Endothelial cell of umbilical vein (primary cell): ENCODE measurements at regions not wholly inside any gene's neighbourhood (a gene's known extent, or its start where the extent isn't known, plus 50 kb on each side); places are given as distances from the start of the nearest gene placed in this dataset.

Experiments used
- BruUV-seq: library from RNA; stranded (reverse); fragments of 400-500 nt; replicated peaks from 2 replicates; lab custom pipeline; 2021; lab: Mats Ljungman, UMichigan
- CTCF ChIA-PET: fragments of 300-600, 350-600 bp; sonication (Branson Sonifier 250); formaldehyde crosslinking; loops from one replicate; lab custom pipeline; 2021; ENCODE audit warnings: antibody characterized with exemption, inconsistent platforms; lab: Charles Lee
- POLR2A ChIA-PET: fragments of 300-600, 350-600 bp; sonication (Branson Sonifier 250); formaldehyde crosslinking; loops from one replicate; lab custom pipeline; 2021; ENCODE audit warnings: antibody characterized with exemption, inconsistent platforms; lab: Charles Lee
- DNase-seq: peaks from one replicate; pipeline ENCODE4 v3.0.0-alpha.2; 2011; ENCODE audit warnings: low read depth, low spot score
- FAIRE-seq: peaks from 2 replicates; lab custom pipeline; 2011; peaks lifted over from hg19 to GRCh38; lab: Jason Lieb, UNC
- H2AFZ ChIP-seq: 2 replicates; pipeline ENCODE4 v1.6.0; 2012; ENCODE audit warnings: low read depth, low read length, control low read depth, inconsistent platforms
- H3K27ac ChIP-seq: 2 replicates; pipeline ENCODE4 v1.5.1; 2011; ENCODE audit warnings: low read depth, mild to moderate bottlenecking, control low read depth, low read length, moderate library complexity; ENCODE audit not compliant: insufficient read depth
- H3K27me3 ChIP-seq, 2 experiments: 2 replicates each; pipeline versions ENCODE4 v1.6.0 to v1.6.1; 2011; ENCODE audit warnings: low read length in 2 of 2, mixed read lengths in 1 of 2; ENCODE audit not compliant: control insufficient read depth in 2 of 2, insufficient read depth in 2 of 2
- H3K36me3 ChIP-seq, 2 experiments: 2 replicates in 1 of 2; 3 replicates in 1 of 2; pipeline ENCODE4 v1.5.1; 2011; ENCODE audit warnings: low read length in 2 of 2, mild to moderate bottlenecking in 1 of 2, moderate library complexity in 1 of 2; ENCODE audit not compliant: control insufficient read depth in 2 of 2, insufficient read depth in 2 of 2; ENCODE audit errors: extremely low read depth in 1 of 2
- H3K4me1 ChIP-seq: 3 replicates; pipeline ENCODE4 v1.5.1; 2011; ENCODE audit warnings: mild to moderate bottlenecking, low read length; ENCODE audit not compliant: control insufficient read depth, insufficient read depth; ENCODE audit errors: extremely low read depth
- H3K4me2 ChIP-seq: 2 replicates; pipeline ENCODE4 v1.6.1; 2011; ENCODE audit warnings: low read length, control low read depth, mixed read lengths; ENCODE audit not compliant: insufficient read depth
- H3K4me3 ChIP-seq, 3 experiments: fragments of 200-600 bp in 1 of 3; sonication (generic), shearing (Covaris generic) in 1 of 3; replicated peaks in 1 of 3; 2 replicates each; pipeline ENCODE4 v1.5.1; 2011 to 2016; ENCODE audit warnings: control low read depth in 3 of 3, low read length in 3 of 3, mild to moderate bottlenecking in 2 of 3, inconsistent platforms in 1 of 3, low read depth in 1 of 3, moderate library complexity in 1 of 3; ENCODE audit not compliant: insufficient read depth in 1 of 3
- H3K79me2 ChIP-seq: 2 replicates; pipeline ENCODE4 v1.6.0; 2012; ENCODE audit warnings: low read length, inconsistent platforms; ENCODE audit not compliant: control insufficient read depth, insufficient read depth
- H3K9ac ChIP-seq: replicated peaks from 2 replicates; pipeline ENCODE3; 2011; ENCODE audit warnings: low read length, control low read depth; ENCODE audit not compliant: insufficient read depth; ENCODE audit errors: extremely low read depth
- H3K9me1 ChIP-seq: replicated peaks from 3 replicates; pipeline ENCODE4 v1.6.0; 2011; ENCODE audit warnings: mild to moderate bottlenecking, low read length; ENCODE audit not compliant: control insufficient read depth, insufficient read depth; ENCODE audit errors: extremely low read depth
- H3K9me3 ChIP-seq: replicated peaks from 2 replicates; pipeline ENCODE4 v1.5.1; 2012; ENCODE audit warnings: low read length, inconsistent platforms; ENCODE audit not compliant: control insufficient read depth, insufficient read depth
- H4K20me1 ChIP-seq: replicated peaks from 2 replicates; pipeline ENCODE3; 2011; ENCODE audit warnings: mild to moderate bottlenecking, low read length; ENCODE audit not compliant: control insufficient read depth, insufficient read depth; ENCODE audit errors: extremely low read depth
- CTCF ChIP-seq, 2 donors: IDR thresholded peaks; 1 replicate in 1 of 2; 2 replicates in 1 of 2; pipeline ENCODE4 v1.5.1; 2011; ENCODE audit warnings: low read length in 2 of 2, mild to moderate bottlenecking in 2 of 2, moderate library complexity in 2 of 2, control low read depth in 1 of 2, inconsistent platforms in 1 of 2, low read depth in 1 of 2; ENCODE audit not compliant: insufficient read depth in 1 of 2; ENCODE audit errors: extremely low read depth in 1 of 2
- EZH2 ChIP-seq: IDR thresholded peaks from 2 replicates; pipeline ENCODE4 v1.6.1; 2012; ENCODE audit warnings: borderline replicate concordance, low read depth, mild to moderate bottlenecking, moderate library complexity, low read length, inconsistent platforms; ENCODE audit not compliant: severe bottlenecking
- FOS ChIP-seq: IDR thresholded peaks from 2 replicates; pipeline ENCODE4 v1.6.1; 2011; ENCODE audit warnings: mild to moderate bottlenecking, low read length, moderate library complexity, borderline replicate concordance; ENCODE audit not compliant: insufficient read depth
- GATA2 ChIP-seq: IDR thresholded peaks from 2 replicates; pipeline ENCODE4 v1.7.0; 2011; ENCODE audit warnings: low read depth, mild to moderate bottlenecking, moderate library complexity, mixed read lengths, low read length; ENCODE audit not compliant: insufficient read length, insufficient read depth
- JUN ChIP-seq: IDR thresholded peaks from 2 replicates; pipeline ENCODE4 v1.6.1; 2011; ENCODE audit warnings: borderline replicate concordance, low read depth; ENCODE audit not compliant: insufficient read length, insufficient read depth
- MAX ChIP-seq: IDR thresholded peaks from 2 replicates; pipeline ENCODE4 v1.6.1; 2011; ENCODE audit not compliant: insufficient read depth, insufficient read length
- MYC ChIP-seq: IDR thresholded peaks from one replicate; pipeline ENCODE4 v1.6.1; 2011; ENCODE audit warnings: mild to moderate bottlenecking, low read depth, low read length
- POLR2A ChIP-seq: IDR thresholded peaks from 2 replicates; pipeline ENCODE4 v1.6.1; 2012; ENCODE audit warnings: low read depth, mild to moderate bottlenecking, control low read depth, low read length
- POLR2AphosphoS5 ChIP-seq: IDR thresholded peaks from 2 replicates; pipeline ENCODE4 v1.6.1; 2012; ENCODE audit warnings: low read depth, mild to moderate bottlenecking, control low read depth, low read length, moderate library complexity; ENCODE audit not compliant: insufficient read depth
- dilution Hi-C: fragments of 300-500 bp; cut with MboI; formaldehyde crosslinking; loops from one replicate; pipeline ENCODE4 v1.15.0; 2019; ENCODE audit warnings: low sequenced_read_pairs; ENCODE audit not compliant: extremely low pct_ligation_motif_present
- intact Hi-C: fragments of 100-400 bp; cut with micrococcal nuclease; formaldehyde crosslinking; loops from one replicate; pipeline ENCODE4 v1.10.0; 2022

GRCh38 chr2:51291762-51292551 lies 260.0 kb upstream of the NRXN1 start:
- H3K79me2 ChIP-seq: no peaks in the 10 kb centered on the region
- POLR2A ChIA-PET: no interaction called here
- no peaks in the 10 kb centered on the region for H3K9me3 ChIP-seq
- DNase-seq (no peak), FAIRE-seq (no peak)
- H3K27me3 ChIP-seq: no peaks in the 10 kb centered on the region
- H3K27ac ChIP-seq: no peak overlapping the region
- peaks cover 8% of the 10 kb centered on the region for H3K4me1 ChIP-seq
- no peak overlapping the region for H2AFZ ChIP-seq
- no peak overlapping the region for H3K4me2 ChIP-seq
- dilution Hi-C loops (no loop called here), intact Hi-C loops (no loop called here)
- H3K9ac ChIP-seq: no peak overlapping the region
- no peaks in the 10 kb centered on the region for H4K20me1 ChIP-seq
- CTCF ChIA-PET: no interaction called here
- no peaks in the 10 kb centered on the region for H3K9me1 ChIP-seq
- no peaks in the 10 kb centered on the region for H3K36me3 ChIP-seq
- no peak overlapping the region for H3K4me3 ChIP-seq
- no TSS peak for BruUV-seq
- no peak for TF ChIP-seq CTCF (IDR thresholded peaks at IDR 0.05; ENCODE audit: extremely low read depth in 1 of 2, insufficient read depth in 1 of 2, low read depth in 1 of 2, low read length in 2 of 2)
- no peak for TF ChIP-seq FOS
- TF ChIP-seq EZH2: no peak
- no peak for TF ChIP-seq POLR2A
- TF ChIP-seq GATA2: no peak
- TF ChIP-seq JUN: no peak
- TF ChIP-seq MYC: no peak
- TF ChIP-seq MAX: no peak
- TF ChIP-seq POLR2AphosphoS5: no peak
